ENCODE measurements at regions not wholly inside any gene's neighbourhood (a gene's known extent, or its start where the extent isn't known, plus 50 kb on each side); places are given as distances from the start of the nearest gene placed in this dataset.

- H3K4me3 Mint-ChIP-seq, result no peak overlapping the region
- H3K27me3 Mint-ChIP-seq, result peaks cover 6% of the 10 kb centered on the region
- H3K36me3 Mint-ChIP-seq, result no peaks in the 10 kb centered on the region
- no peak overlapping the region for H3K27ac Mint-ChIP-seq
- H3K9me3 Mint-ChIP-seq, result no peaks in the 10 kb centered on the region
- H3K4me1 Mint-ChIP-seq, result peaks cover 0 to 15% (median 0%) of the 10 kb centered on the region in 3 donors
Observed at GRCh38 chr11:116310698-116311097, 462.1 kb downstream of the BUD13 start.

GRCh38 chr11:116310226-116310625, 462.6 kb downstream of the BUD13 start:
- Mint-ChIP-seq H3K4me1 (peaks cover 0 to 15% (median 0%) of the 10 kb centered on the region in 3 donors), H3K9me3 (no peaks in the 10 kb centered on the region), H3K36me3 (no peaks in the 10 kb centered on the region), H3K4me3 (no peak overlapping the region), H3K27me3 (peaks cover 6% of the 10 kb centered on the region), H3K27ac (no peak overlapping the region)

- Mint-ChIP-seq H3K36me3 (no peaks in the 10 kb centered on the region), H3K4me1 (peaks cover 0 to 11% (median 0%) of the 10 kb centered on the region in 3 donors), H3K9me3 (no peaks in the 10 kb centered on the region), H3K4me3 (no peak overlapping the region), H3K27me3 (peaks cover 6% of the 10 kb centered on the region), H3K27ac (no peak overlapping the region)
Observed at GRCh38 chr11:116309446-116309845, 463.3 kb downstream of the BUD13 start.

GRCh38 chr11:116302756-116303155, 470.0 kb downstream of the BUD13 start:
- peaks cover 1% of the 10 kb centered on the region for H3K27me3 Mint-ChIP-seq
- H3K4me3 Mint-ChIP-seq, result no peak overlapping the region
- H3K9me3 Mint-ChIP-seq, result peaks cover 0 to 7% (median 0%) of the 10 kb centered on the region in 3 donors
- no peaks in the 10 kb centered on the region for H3K36me3 Mint-ChIP-seq
- no peak overlapping the region for H3K27ac Mint-ChIP-seq
- no peaks in the 10 kb centered on the region for H3K4me1 Mint-ChIP-seq

- Mint-ChIP-seq H3K9me3 (peaks cover 0 to 7% (median 3%) of the 10 kb centered on the region in 3 donors), H3K27me3 (peaks cover 1% of the 10 kb centered on the region), H3K27ac (no peak overlapping the region), H3K4me3 (no peak overlapping the region), H3K4me1 (no peaks in the 10 kb centered on the region), H3K36me3 (no peaks in the 10 kb centered on the region)
Observed at GRCh38 chr11:116301141-116301540, 471.6 kb downstream of the BUD13 start.

- Mint-ChIP-seq H3K27me3 (no peaks in the 10 kb centered on the region), H3K9me3 (peaks cover 0 to 7% (median 3%) of the 10 kb centered on the region in 3 donors), H3K36me3 (no peaks in the 10 kb centered on the region), H3K27ac (no peak overlapping the region), H3K4me3 (no peak overlapping the region), H3K4me1 (no peaks in the 10 kb centered on the region)
Observed at GRCh38 chr11:116300232-116300631, 472.6 kb downstream of the BUD13 start.

- Mint-ChIP-seq H3K27me3 (no peaks in the 10 kb centered on the region), H3K27ac (no peak overlapping the region), H3K36me3 (no peaks in the 10 kb centered on the region), H3K4me3 (no peak overlapping the region), H3K9me3 (peaks cover 2 to 16% (median 5%) of the 10 kb centered on the region in 3 donors), H3K4me1 (no peaks in the 10 kb centered on the region)
Observed at GRCh38 chr11:116294630-116295029, 478.2 kb downstream of the BUD13 start.

- H3K36me3 Mint-ChIP-seq, result peaks cover 2% of the 10 kb centered on the region
- H3K4me1 Mint-ChIP-seq, result no peaks in the 10 kb centered on the region
- H3K4me3 Mint-ChIP-seq, result no peak overlapping the region
- peaks cover 0 to 24% (median 3%) of the 10 kb centered on the region in 3 donors for H3K9me3 Mint-ChIP-seq
- no peak overlapping the region for H3K27ac Mint-ChIP-seq
- H3K27me3 Mint-ChIP-seq, result peaks cover 4% of the 10 kb centered on the region
Observed at GRCh38 chr11:116287866-116288265, 484.9 kb downstream of the BUD13 start.

GRCh38 chr11:116285026-116285425, 487.8 kb downstream of the BUD13 start:
- peaks cover 4% of the 10 kb centered on the region for H3K27me3 Mint-ChIP-seq
- peak overlapping the region in 1 of 4 donors; percentile 60 for H3K4me3 Mint-ChIP-seq
- H3K36me3 Mint-ChIP-seq, result peaks cover 2% of the 10 kb centered on the region
- peaks cover 0 to 3% (median 3%) of the 10 kb centered on the region in 3 donors for H3K4me1 Mint-ChIP-seq
- H3K27ac Mint-ChIP-seq, result no peak overlapping the region
- peaks cover 0 to 14% (median 0%) of the 10 kb centered on the region in 3 donors for H3K9me3 Mint-ChIP-seq

GRCh38 chr11:116283300-116283699, 489.5 kb downstream of the BUD13 start:
- Mint-ChIP-seq H3K27me3 (peaks cover 4% of the 10 kb centered on the region), H3K9me3 (no peaks in the 10 kb centered on the region), H3K36me3 (no peaks in the 10 kb centered on the region), H3K4me1 (peaks cover 0 to 3% (median 3%) of the 10 kb centered on the region in 3 donors), H3K27ac (no peak overlapping the region), H3K4me3 (no peak overlapping the region)

- H3K36me3 Mint-ChIP-seq, result no peaks in the 10 kb centered on the region
- H3K4me3 Mint-ChIP-seq, result no peak overlapping the region
- no peaks in the 10 kb centered on the region for H3K9me3 Mint-ChIP-seq
- H3K27me3 Mint-ChIP-seq, result no peaks in the 10 kb centered on the region
- H3K27ac Mint-ChIP-seq, result no peak overlapping the region
- H3K4me1 Mint-ChIP-seq, result peaks cover 0 to 3% (median 3%) of the 10 kb centered on the region in 3 donors
Observed at GRCh38 chr11:116282481-116282880, 490.3 kb downstream of the BUD13 start.

GRCh38 chr11:116281173-116282160, 491.3 kb downstream of the BUD13 start:
- Mint-ChIP-seq H3K9me3 (no peaks in the 10 kb centered on the region), H3K27ac (no peak overlapping the region), H3K4me3 (no peak overlapping the region), H3K36me3 (no peaks in the 10 kb centered on the region), H3K4me1 (peaks cover 0 to 3% (median 3%) of the 10 kb centered on the region in 3 donors), H3K27me3 (no peaks in the 10 kb centered on the region)

GRCh38 chr11:116279511-116279910, 493.3 kb downstream of the BUD13 start:
- Mint-ChIP-seq H3K9me3 (no peaks in the 10 kb centered on the region), H3K27ac (no peak overlapping the region), H3K4me3 (no peak overlapping the region), H3K36me3 (no peaks in the 10 kb centered on the region), H3K27me3 (no peaks in the 10 kb centered on the region), H3K4me1 (peaks cover 0 to 3% (median 3%) of the 10 kb centered on the region in 3 donors)

- H3K9me3 Mint-ChIP-seq, result peaks cover 0 to 5% (median 0%) of the 10 kb centered on the region in 3 donors
- H3K36me3 Mint-ChIP-seq, result no peaks in the 10 kb centered on the region
- H3K27me3 Mint-ChIP-seq, result peaks cover 2% of the 10 kb centered on the region
- no peak overlapping the region for H3K27ac Mint-ChIP-seq
- H3K4me1 Mint-ChIP-seq, result peaks cover 0 to 5% (median 3%) of the 10 kb centered on the region in 3 donors
- H3K4me3 Mint-ChIP-seq, result no peak overlapping the region
Observed at GRCh38 chr11:116278076-116278475, 494.7 kb downstream of the BUD13 start.

Data from IgD-negative memory B cell (primary cell).